DMS79 treated with DMSO at 0.1 percent for 48 hours (cell line): ENCODE measurements at regions not wholly inside any gene's neighbourhood (a gene's known extent, or its start where the extent isn't known, plus 50 kb on each side); places are given as distances from the start of the nearest gene placed in this dataset.
"Not testable (repeated sequence)": the region's sequence is repeated elsewhere in the genome, so short reads cannot be mapped to it uniquely, and the experiment has no call there.

ENCODE experiments used
- DNase-seq: peaks from one replicate; lab custom pipeline; 2025; lab: John Stamatoyannopoulos, UW

DNA sequence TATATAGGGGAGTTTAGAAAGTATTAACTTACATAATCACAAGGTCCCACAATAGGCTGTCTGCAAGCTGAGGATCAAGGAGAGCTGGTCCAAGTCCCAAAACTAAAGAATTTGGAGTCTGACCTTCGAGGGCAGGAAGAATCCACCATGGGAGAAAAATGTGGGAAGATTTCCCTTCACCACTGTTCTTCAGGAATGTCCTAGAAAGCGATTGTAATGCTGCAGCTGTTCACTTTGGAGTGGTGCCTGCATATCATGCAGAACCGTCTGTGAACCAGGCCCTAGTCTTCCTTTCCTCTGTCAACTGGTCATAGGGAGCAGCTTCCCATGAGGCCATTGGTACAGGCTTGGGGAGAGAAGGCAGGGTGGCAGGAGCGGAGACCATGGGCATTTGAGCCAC lies 497.9 kb upstream of the ARPP21 start:
- DNase-seq = no peak

DNA sequence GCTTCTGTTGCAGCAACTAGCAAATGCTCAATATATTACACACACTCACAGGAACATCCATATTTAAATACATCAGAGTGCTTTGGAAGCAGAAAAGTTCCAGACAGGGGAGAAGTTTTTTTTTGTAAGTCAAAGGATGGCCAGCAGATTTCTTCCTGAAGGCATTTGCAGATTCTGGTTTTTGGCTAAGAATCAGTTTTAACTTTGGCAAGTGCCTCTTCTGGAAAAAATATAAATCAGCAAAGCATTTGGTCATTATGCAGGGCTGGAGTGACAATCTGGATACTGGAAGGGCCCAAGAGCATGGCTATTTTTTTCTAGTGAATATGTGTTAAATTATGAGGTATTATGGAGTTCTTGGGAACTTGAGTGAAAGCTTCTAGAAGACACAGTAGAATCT lies 495.3 kb upstream of the ARPP21 start:
- DNase-seq = no peak

- DNase-seq = not testable (repeated sequence)
Measured at GRCh38 chr3:35146256-35147035, 492.9 kb upstream of the ARPP21 start.

DNA sequence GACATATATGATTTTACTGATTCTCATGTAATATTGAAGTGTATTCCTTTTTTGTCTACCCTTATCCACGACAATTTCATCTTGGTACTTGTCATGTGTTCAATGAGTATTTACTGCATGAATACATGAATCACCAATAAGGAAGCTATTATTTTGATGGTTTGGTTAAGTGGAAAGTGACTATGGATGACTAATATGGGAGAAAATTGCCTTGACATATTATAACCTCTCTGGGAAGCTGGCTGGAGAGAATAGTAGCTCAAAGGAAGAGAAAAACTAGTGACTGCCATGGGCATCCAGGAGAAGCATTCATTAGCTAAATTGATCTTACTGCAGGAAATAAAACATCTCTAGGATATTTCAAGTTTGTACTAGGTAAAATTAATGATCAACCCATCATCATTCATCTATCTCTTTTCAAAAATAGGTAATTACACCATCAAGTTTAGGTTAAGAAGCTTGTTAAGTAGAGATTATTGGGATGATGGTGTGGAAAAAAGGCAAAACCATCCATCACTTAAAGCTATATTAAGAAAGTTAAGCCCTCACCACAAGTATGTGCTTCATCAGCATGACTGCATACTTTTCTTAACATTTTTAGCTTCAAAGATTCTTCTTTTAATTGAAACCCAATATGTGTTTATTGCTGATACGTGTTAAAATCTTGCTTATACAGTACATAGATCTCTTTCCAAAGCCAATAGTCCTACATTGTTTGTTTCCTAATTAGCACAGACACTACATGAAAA lies 455.2 kb upstream of the ARPP21 start:
- DNase-seq = no peak

DNA sequence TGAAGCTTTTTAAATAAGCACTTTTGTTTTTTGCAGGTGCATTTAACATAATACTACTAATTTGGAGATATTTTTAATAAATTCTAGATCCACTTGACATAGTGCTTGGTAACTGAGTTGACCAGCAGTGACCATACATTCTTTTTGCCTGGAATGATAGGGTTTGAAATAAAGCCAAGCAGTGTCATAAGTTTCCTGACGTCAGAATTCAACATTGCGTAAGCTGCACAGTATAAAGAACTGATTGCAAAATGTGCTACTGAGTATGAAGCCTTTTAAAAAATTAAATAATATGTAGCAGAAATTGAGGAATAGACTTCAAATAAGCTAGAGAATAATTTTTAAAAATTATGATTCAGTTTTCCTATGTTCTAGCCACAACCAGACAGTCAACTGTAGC lies 454.6 kb upstream of the ARPP21 start:
- no peak for DNase-seq

- no peak for DNase-seq
Measured at GRCh38 chr3:35187908-35188307, 451.4 kb upstream of the ARPP21 start.

- no peak for DNase-seq
Measured at GRCh38 chr3:35194666-35195065, 444.7 kb upstream of the ARPP21 start.

DNA sequence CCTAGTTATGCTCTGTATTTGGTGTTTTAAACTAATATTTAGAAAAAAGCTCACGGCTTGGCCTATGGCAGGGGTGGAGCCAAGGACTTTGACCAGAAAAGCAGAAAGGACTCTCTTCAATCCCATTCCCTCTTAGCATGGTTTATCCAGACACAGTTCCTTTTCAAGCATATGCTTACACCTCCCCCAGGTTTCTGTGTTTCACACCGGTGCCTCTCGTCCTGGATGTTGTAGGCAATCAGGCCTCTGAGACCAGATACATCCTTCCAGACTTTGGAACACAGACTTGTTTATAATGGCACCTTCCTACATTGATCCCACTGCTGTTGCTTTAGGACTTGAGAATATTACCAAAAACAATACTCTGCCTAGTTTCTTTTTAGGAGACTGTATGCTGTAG lies 440.5 kb upstream of the ARPP21 start:
- DNase-seq = no peak

- no peak for DNase-seq
Measured at GRCh38 chr3:35200056-35200455, 439.3 kb upstream of the ARPP21 start.

DNA sequence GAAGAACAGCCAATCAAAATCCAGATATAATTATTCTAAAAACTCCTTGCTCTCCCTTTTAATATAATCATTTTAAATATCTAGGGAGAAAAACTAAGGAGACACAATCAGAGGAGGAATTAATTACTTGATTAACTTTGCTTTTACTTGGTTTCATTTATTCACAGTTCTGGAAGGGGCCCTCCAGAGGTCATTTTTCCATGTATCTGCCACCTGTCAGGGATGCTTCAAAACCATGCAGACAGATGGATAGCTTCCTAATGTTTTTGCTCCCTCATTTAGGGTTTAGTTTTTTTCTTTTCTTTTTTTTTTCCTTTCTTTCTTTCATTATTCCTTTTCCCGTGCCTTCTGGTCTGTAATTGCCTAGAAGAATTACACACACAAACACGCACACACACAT lies 438.1 kb upstream of the ARPP21 start:
- no peak for DNase-seq

GRCh38 chr3:35215525-35216500 lies 423.5 kb upstream of the ARPP21 start:
- DNase-seq = no peak

DNA sequence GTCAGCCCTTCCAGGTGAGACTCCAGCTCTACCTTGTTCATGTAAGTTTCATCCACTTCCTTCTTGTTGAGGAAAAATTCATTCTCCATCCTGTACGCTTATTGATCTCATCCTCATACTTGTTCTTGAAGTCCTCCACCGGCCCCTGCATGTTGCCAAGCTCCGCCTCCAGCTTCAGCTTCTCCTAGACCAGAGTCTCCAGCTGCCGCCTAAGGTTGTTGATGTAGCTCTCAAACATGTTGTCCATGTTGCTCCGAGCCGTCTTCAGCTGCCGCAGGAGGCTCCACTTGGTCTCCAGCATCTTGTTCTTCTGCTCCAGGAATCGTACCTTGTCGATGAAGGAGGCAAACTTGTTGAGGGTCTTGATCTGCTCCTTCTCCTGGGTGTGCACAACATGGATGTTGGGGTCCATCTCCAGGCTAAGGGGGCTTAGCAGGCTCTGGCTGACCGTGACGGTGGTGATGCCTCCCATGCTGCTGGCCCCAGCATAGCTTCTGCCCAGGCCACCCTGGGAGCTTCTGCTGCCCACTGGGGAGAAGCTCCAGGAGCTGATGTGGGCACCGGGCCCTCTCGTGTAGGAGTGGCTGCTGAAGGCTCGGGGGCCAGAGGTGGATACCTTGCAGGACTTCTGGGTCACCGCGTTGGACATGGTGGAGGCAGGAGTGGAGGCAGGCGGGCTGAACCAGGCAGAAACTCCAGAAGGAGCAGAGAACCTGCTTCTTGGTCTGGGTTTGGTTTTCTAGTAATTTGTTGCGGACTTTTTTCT lies 422.6 kb upstream of the ARPP21 start:
- no peak for DNase-seq

DNA sequence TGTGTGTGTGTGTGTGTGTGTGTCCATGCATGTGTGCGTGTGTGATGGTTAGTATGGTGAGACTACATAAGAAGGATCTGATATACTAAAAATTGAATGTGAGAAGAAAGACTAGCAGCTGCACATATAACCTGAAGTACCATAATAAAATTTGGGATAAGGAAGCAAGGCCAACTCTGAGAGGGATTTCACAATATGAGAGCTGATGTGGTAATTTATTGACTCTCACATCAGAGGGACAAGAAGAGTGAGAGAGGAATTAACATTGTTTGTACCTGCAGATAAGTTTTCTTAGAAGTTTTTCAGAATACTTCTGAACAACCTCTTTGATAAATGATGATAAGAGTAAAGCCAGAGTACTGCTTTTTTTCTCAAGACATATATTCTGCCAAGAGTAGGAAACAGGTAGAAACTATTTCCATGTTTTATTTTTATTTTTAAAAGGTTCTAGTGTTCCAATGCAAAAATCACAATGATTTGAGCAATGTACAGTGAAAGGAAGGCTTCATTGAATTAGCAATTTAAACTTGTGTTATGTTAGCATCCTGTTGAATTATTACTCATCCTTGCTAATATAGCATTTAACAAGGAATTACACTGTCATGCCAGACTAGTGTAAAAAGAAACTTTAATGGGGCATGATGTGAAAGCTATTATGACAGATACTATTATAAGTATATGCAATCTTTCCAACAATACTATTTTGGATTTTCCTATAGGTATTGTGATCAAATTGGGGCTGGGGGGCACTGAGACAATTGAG lies 415.5 kb upstream of the ARPP21 start:
- peak; percentile 27 for DNase-seq

DNA sequence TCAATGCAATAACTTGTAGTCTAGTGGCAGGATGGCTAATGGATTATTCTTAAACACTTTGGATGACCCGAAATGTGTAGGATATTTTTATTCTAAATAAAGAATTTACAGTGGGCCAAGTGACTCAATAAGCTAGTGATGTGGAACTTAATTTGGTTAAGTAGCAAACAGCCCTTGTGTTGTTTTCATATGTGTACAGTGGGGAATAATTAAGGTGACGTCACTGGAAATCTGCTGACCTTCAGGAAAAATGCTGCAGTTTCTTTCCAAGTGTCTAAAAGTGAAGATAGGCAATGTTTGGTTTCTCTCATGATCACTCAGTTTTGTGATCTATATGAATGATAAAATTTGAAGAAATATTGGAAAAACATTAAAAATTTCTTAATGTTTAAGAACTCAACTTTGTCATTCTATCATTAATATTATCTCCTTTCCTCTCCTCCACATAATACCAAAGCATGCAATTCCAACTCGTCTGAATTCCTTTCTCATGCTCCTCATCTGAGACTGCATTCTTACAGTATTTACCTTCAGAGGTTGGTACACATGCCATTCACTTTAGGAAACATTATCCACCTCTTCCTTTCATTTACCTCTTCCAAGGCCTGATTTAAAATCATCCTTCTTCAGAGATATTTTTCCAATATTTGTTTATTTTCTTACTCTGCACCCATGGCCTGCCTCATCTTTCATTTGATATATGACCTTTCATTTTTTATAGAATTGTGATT lies 414.6 kb upstream of the ARPP21 start:
- peak; percentile 11 for DNase-seq

GRCh38 chr3:35241236-35241635 lies 398.1 kb upstream of the ARPP21 start:
- no peak for DNase-seq

GRCh38 chr3:35254917-35255316 lies 384.4 kb upstream of the ARPP21 start:
- peak; percentile 6 for DNase-seq

DNA sequence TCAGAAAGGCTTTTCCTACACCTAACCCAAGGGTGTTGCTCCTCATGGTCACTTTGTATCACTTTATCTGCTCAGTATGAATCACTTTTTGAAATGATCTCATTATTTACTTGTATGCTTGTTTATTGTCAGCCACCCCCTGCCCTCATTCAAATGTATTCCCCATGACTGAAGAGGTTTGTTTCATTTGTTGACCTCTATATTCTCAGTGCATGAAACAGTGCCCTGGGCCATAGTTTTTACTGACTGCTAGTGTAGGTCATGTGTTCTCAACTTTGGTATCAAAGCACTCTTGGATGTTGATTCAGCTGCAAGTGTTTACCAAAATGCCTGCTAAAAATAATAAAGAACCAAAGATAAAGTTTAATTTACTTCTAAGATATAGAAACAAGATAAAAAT lies 381.7 kb upstream of the ARPP21 start:
- DNase-seq = no peak

- DNase-seq = no peak
Measured at GRCh38 chr3:35262406-35262805, 376.9 kb upstream of the ARPP21 start.

- DNase-seq = no peak
Measured at GRCh38 chr3:35263477-35263876, 375.8 kb upstream of the ARPP21 start.

DNA sequence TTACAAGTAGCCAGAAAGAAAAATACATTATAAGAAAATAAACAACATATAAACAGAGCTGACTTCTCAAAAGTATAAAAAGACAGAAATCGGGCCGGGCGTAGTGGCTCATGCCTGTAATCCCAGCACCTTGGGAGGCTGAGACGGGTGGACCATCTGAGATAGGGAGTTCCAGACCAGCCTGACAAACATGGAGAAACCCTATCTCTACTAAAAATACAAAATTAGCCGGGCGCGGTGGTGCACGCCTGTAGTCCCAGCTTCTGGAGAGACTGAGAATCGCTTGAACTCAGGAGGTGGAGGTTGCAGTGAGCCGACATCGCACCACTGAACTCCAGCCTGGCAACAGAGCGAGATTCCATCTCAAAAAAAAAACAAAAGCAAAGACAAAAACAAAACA lies 373.3 kb upstream of the ARPP21 start:
- not testable (repeated sequence) for DNase-seq
